HCT116 (cell line): ENCODE measurements at regions not wholly inside any gene's neighbourhood (a gene's known extent, or its start where the extent isn't known, plus 50 kb on each side); places are given as distances from the start of the nearest gene placed in this dataset.

Experiments used
- EZH2 ChIP-seq: fragments of 200-600 bp; sonication (generic); IDR thresholded peaks from 2 replicates; pipeline ENCODE4 v1.6.1; 2017; ENCODE audit warnings: antibody characterized with exemption, mixed run types
- RAD21 ChIP-seq: IDR thresholded peaks from 2 replicates; pipeline ENCODE4 v1.6.1; 2012; ENCODE audit warnings: low read depth, mild to moderate bottlenecking
- SIN3A ChIP-seq: IDR thresholded peaks from 2 replicates; pipeline ENCODE4 v1.6.1; 2012; ENCODE audit warnings: low read depth

GRCh38 chr20:1775117-1775516 is 117.5 kb upstream of the SIRPG start:
- TF ChIP-seq EZH2 (no peak), SIN3A (no peak), RAD21 (no peak)
